Panc1 (cell line): ENCODE measurements at regions not wholly inside any gene's neighbourhood (a gene's known extent, or its start where the extent isn't known, plus 50 kb on each side); places are given as distances from the start of the nearest gene placed in this dataset.

Experiments used
- ATAC-seq: fragments of 200-7000 bp; cut with Tn5 transposase; 2 replicates; pipeline ENCODE4 v1.9.1; 2020; ENCODE audit warnings: mild to moderate bottlenecking, moderate library complexity
- BruUV-seq: library from RNA; stranded (reverse); fragments of 400-500 nt; replicated peaks from 2 replicates; lab custom pipeline; 2021; lab: Mats Ljungman, UMichigan
- CTCF ChIA-PET: fragments of 300-600 bp; sonication (Branson Sonifier 250); formaldehyde crosslinking; loops from one replicate; lab custom pipeline; 2022; ENCODE audit warnings: antibody characterized with exemption; lab: Charles Lee
- POLR2A ChIA-PET: fragments of 300-600 bp; sonication (Branson Sonifier 250); formaldehyde crosslinking; loops from one replicate; lab custom pipeline; 2022; ENCODE audit warnings: antibody characterized with exemption; lab: Charles Lee
- DNase-seq: peaks from one replicate; pipeline ENCODE4 v3.0.0-alpha.2; 2010; ENCODE audit warnings: low read depth, low spot score
- H3K27ac ChIP-seq: 2 replicates; pipeline ENCODE4 v1.5.1; 2011; ENCODE audit warnings: mild to moderate bottlenecking, low read length, inconsistent platforms
- H3K27me3 ChIP-seq: fragments of 200-500 bp; sonication (Bioruptor generic); 2 replicates; pipeline ENCODE4 v1.6.0; 2014; ENCODE audit warnings: low read length, inconsistent platforms; ENCODE audit not compliant: control insufficient read depth, insufficient read depth
- H3K36me3 ChIP-seq: fragments of 200-500 bp; sonication (Bioruptor generic); 2 replicates; pipeline ENCODE4 v1.5.1; 2014; ENCODE audit warnings: inconsistent platforms, mild to moderate bottlenecking, low read length, moderate library complexity; ENCODE audit not compliant: control insufficient read depth, insufficient read depth
- H3K4me1 ChIP-seq: 2 replicates; pipeline ENCODE4 v1.5.1; 2011; ENCODE audit warnings: inconsistent platforms, mild to moderate bottlenecking, low read length, moderate library complexity; ENCODE audit not compliant: control insufficient read depth, insufficient read depth
- H3K4me3 ChIP-seq, 2 experiments: 2 replicates each; pipeline ENCODE4 v1.5.1; 2011 to 2012; ENCODE audit warnings: low read depth in 2 of 2, low read length in 2 of 2, mild to moderate bottlenecking in 2 of 2, inconsistent platforms in 1 of 2, moderate library complexity in 1 of 2
- H3K9me3 ChIP-seq: fragments of 200-500 bp; sonication (Bioruptor generic); 2 replicates; pipeline ENCODE4 v1.5.1; 2014; ENCODE audit warnings: low read depth, mild to moderate bottlenecking, inconsistent platforms, low read length, moderate library complexity; ENCODE audit not compliant: control insufficient read depth, insufficient read depth
- CTCF ChIP-seq: fragments of 450-650 bp; IDR thresholded peaks from 2 replicates; pipeline ENCODE4 v1.5.1; 2017; ENCODE audit warnings: mild to moderate bottlenecking
- POLR2AphosphoS5 ChIP-seq: IDR thresholded peaks from 2 replicates; pipeline ENCODE4 v1.6.1; 2012; ENCODE audit warnings: mild to moderate bottlenecking, low read depth, low read length, moderate library complexity
- REST ChIP-seq, 2 experiments: IDR thresholded peaks; 2 replicates each; pipeline ENCODE4 v1.6.1; 2011 to 2012; ENCODE audit warnings: low read depth in 2 of 2, control low read depth in 1 of 2, low read length in 1 of 2, mild to moderate bottlenecking in 1 of 2, moderate library complexity in 1 of 2; ENCODE audit not compliant: insufficient read depth in 1 of 2
- SIN3A ChIP-seq: IDR thresholded peaks from 2 replicates; pipeline ENCODE4 v1.6.1; 2012; ENCODE audit warnings: low read depth, mild to moderate bottlenecking, low read length, moderate library complexity, borderline replicate concordance; ENCODE audit not compliant: insufficient read depth
- TCF7L2 ChIP-seq: IDR thresholded peaks from 2 replicates; pipeline ENCODE4 v1.6.1; 2011; ENCODE audit warnings: mild to moderate bottlenecking, low read depth, low read length, inconsistent platforms
- in situ Hi-C: cut with HindIII; loops from 2 replicates; pipeline ENCODE4 v1.10.0; 2016; ENCODE audit warnings: low sequenced_read_pairs, low pct_unique_long_range_greater_than_20kb
- intact Hi-C: fragments of 100-400 bp; cut with micrococcal nuclease; formaldehyde crosslinking; loops from one replicate; pipeline ENCODE4 v1.10.0; 2022; ENCODE audit not compliant: unreplicated experiment

- POLR2A ChIA-PET: no interaction called here
- BruUV-seq: no TSS peak
- in situ Hi-C loops: no loop called here
These were observed 129.2 kb upstream of the MAOA start for GRCh38 chrX:43526878-43527277.

GRCh38 chrX:43527801-43528200 is 128.3 kb upstream of the MAOA start:
- CTCF ChIA-PET: no interaction called here
- TF ChIP-seq POLR2AphosphoS5 (no peak), SIN3A (no peak), REST (IDR thresholded peaks at IDR 0.05; ENCODE audit: insufficient read depth in 1 of 2, low read depth in 2 of 2, low read length in 1 of 2) (no peak), TCF7L2 (no peak), CTCF (no peak)
- POLR2A ChIA-PET: no interaction called here
- in situ Hi-C loops: no loop called here
- Histone ChIP-seq H3K36me3 (no peaks in the 10 kb centered on the region), H3K27me3 (no peaks in the 10 kb centered on the region), H3K4me1 (no peaks in the 10 kb centered on the region), H3K9me3 (no peaks in the 10 kb centered on the region), H3K27ac (no peak overlapping the region), H3K4me3 (no peak overlapping the region)
- BruUV-seq: no TSS peak
- intact Hi-C loops: no loop called here
- ATAC-seq (no peak), DNase-seq (no peak)

More at GRCh38 chrX:43526878-43527277, 129.2 kb upstream of the MAOA start:
- Histone ChIP-seq H3K27me3 (no peaks in the 10 kb centered on the region), H3K27ac (no peak overlapping the region), H3K9me3 (no peaks in the 10 kb centered on the region), H3K36me3 (no peaks in the 10 kb centered on the region), H3K4me3 (no peak overlapping the region), H3K4me1 (no peaks in the 10 kb centered on the region)
- TF ChIP-seq POLR2AphosphoS5: no peak
- no peak for TF ChIP-seq TCF7L2
- no peak for TF ChIP-seq SIN3A
- TF ChIP-seq REST (IDR thresholded peaks at IDR 0.05; ENCODE audit: insufficient read depth in 1 of 2, low read depth in 2 of 2, low read length in 1 of 2): no peak
- TF ChIP-seq CTCF: no peak
- DNase-seq (no peak), ATAC-seq (no peak)
- intact Hi-C loops: no loop called here
- CTCF ChIA-PET: no interaction called here
